OCI-LY3 (cell line): ENCODE measurements at regions not wholly inside any gene's neighbourhood (a gene's known extent, or its start where the extent isn't known, plus 50 kb on each side); places are given as distances from the start of the nearest gene placed in this dataset.

Source experiments
- CTCF ChIP-seq: fragments of 200-600, 300-600 bp; sonication (generic); IDR thresholded peaks from 2 replicates; pipeline ENCODE4 v1.5.1; 2014; ENCODE audit warnings: antibody characterized with exemption, low read length, low read depth
- EZH2phosphoT487 ChIP-seq: fragments of 200-600 bp; shearing (Covaris generic); IDR thresholded peaks from 2 replicates; pipeline ENCODE4 v1.6.1; 2018; ENCODE audit warnings: antibody characterized with exemption, mixed run types, low read depth

GRCh38 chr4:17276776-17277175 lies 235.1 kb downstream of the QDPR start:
- TF ChIP-seq CTCF (no peak), EZH2phosphoT487 (no peak)
